IMR-90 (cell line): ENCODE measurements at regions not wholly inside any gene's neighbourhood (a gene's known extent, or its start where the extent isn't known, plus 50 kb on each side); places are given as distances from the start of the nearest gene placed in this dataset.

Source experiments
- ATAC-seq: fragments of 200-7000 bp; cut with Tn5 transposase; 2 replicates; pipeline ENCODE4 v1.9.1; 2020; ENCODE audit warnings: low read depth, mild to moderate bottlenecking, moderate library complexity
- BruUV-seq: library from RNA; stranded (reverse); fragments of 400-500 nt; replicated peaks from 2 replicates; lab custom pipeline; 2021; lab: Mats Ljungman, UMichigan
- CTCF ChIA-PET: fragments of 300-600 bp; formaldehyde crosslinking; extraction: SDS; loops from one replicate; lab custom pipeline; 2021; ENCODE audit warnings: antibody characterized with exemption; lab: Yijun Ruan, JAX
- POLR2A ChIA-PET: fragments of 300-600 bp; sonication (Branson Sonifier 250); formaldehyde crosslinking; loops from one replicate; lab custom pipeline; 2022; ENCODE audit warnings: antibody characterized with exemption; ENCODE audit not compliant: unreplicated experiment; lab: Charles Lee
- DNase-seq: peaks from one replicate; pipeline ENCODE4 v3.0.0; 2013
- H2AFZ ChIP-seq: replicated peaks from 2 replicates; pipeline ENCODE3; 2013; ENCODE audit warnings: low read length, mild to moderate bottlenecking; ENCODE audit not compliant: poor library complexity
- H2AK5ac ChIP-seq: 2 replicates; pipeline ENCODE4 v1.6.1; 2013; ENCODE audit warnings: low read depth, low read length, inconsistent platforms
- H2AK9ac ChIP-seq: replicated peaks from 2 replicates; pipeline ENCODE3; 2013; ENCODE audit warnings: mild to moderate bottlenecking, low read depth, low read length, moderate library complexity; ENCODE audit not compliant: poor library complexity
- H2BK120ac ChIP-seq: 2 replicates; pipeline ENCODE4 v1.6.1; 2013; ENCODE audit warnings: low read depth, low read length, inconsistent platforms
- H2BK15ac ChIP-seq: 3 replicates; pipeline ENCODE4 v1.6.1; 2013; ENCODE audit warnings: low read depth, low read length, inconsistent platforms
- H2BK20ac ChIP-seq: 2 replicates; pipeline ENCODE4 v1.6.1; 2013; ENCODE audit warnings: low read depth, mild to moderate bottlenecking, inconsistent platforms, low read length, moderate library complexity
- H2BK5ac ChIP-seq: 2 replicates; pipeline ENCODE4 v1.6.1; 2013; ENCODE audit warnings: mild to moderate bottlenecking, low read depth, low read length, inconsistent platforms; ENCODE audit not compliant: poor library complexity, severe bottlenecking
- H3K14ac ChIP-seq: replicated peaks from 2 replicates; pipeline ENCODE4 v1.6.1; 2013; ENCODE audit warnings: low read depth, low read length, inconsistent platforms
- H3K18ac ChIP-seq: 2 replicates; pipeline ENCODE4 v1.6.1; 2013; ENCODE audit warnings: low read depth, low read length, control low read depth
- H3K23ac ChIP-seq: 2 replicates; pipeline ENCODE4 v1.6.1; 2013; ENCODE audit warnings: low read depth, low read length, inconsistent platforms
- H3K27ac ChIP-seq: 2 replicates; pipeline ENCODE4 v1.5.1; 2013; ENCODE audit warnings: mild to moderate bottlenecking, control low read depth, low read length; ENCODE audit not compliant: insufficient read depth
- H3K27me3 ChIP-seq: 2 replicates; pipeline ENCODE4 v1.6.1; 2013; ENCODE audit warnings: low read length; ENCODE audit not compliant: control insufficient read depth, insufficient read depth
- H3K36me3 ChIP-seq: 2 replicates; pipeline ENCODE4 v1.6.1; 2013; ENCODE audit warnings: low read length, mixed read lengths; ENCODE audit not compliant: control insufficient read depth, insufficient read depth
- H3K4ac ChIP-seq: 2 replicates; pipeline ENCODE4 v1.6.1; 2013; ENCODE audit warnings: low read depth, low read length, inconsistent platforms
- H3K4me1 ChIP-seq: 2 replicates; pipeline ENCODE4 v1.6.1; 2013; ENCODE audit warnings: low read length, mixed read lengths; ENCODE audit not compliant: control insufficient read depth, insufficient read depth
- H3K4me2 ChIP-seq: 2 replicates; pipeline ENCODE4 v1.6.1; 2013; ENCODE audit warnings: low read depth, mild to moderate bottlenecking, control low read depth, low read length, moderate library complexity
- H3K4me3 ChIP-seq: 2 replicates; pipeline ENCODE4 v1.5.1; 2013; ENCODE audit warnings: low read depth, mild to moderate bottlenecking, control low read depth, low read length, moderate library complexity; ENCODE audit not compliant: insufficient read depth
- H3K56ac ChIP-seq: 2 replicates; pipeline ENCODE4 v1.6.1; 2013; ENCODE audit warnings: low read length, inconsistent platforms; ENCODE audit not compliant: insufficient read depth; ENCODE audit errors: extremely low read depth
- H3K79me1 ChIP-seq, 2 experiments: 2 replicates each; pipeline ENCODE4 v1.6.1; 2013; ENCODE audit warnings: low read length in 2 of 2, inconsistent platforms in 1 of 2, low read depth in 1 of 2
- H3K9ac ChIP-seq: 2 replicates; pipeline ENCODE4 v1.6.1; 2013; ENCODE audit warnings: low read depth, low read length, control low read depth
- H3K9me1 ChIP-seq: 2 replicates; pipeline ENCODE4 v1.6.1; 2013; ENCODE audit warnings: low read length, inconsistent platforms; ENCODE audit not compliant: insufficient read depth
- H3K9me3 ChIP-seq: 2 replicates; pipeline ENCODE4 v1.6.1; 2013; ENCODE audit warnings: low read length; ENCODE audit not compliant: control insufficient read depth, insufficient read depth
- H4K20me1 ChIP-seq: 2 replicates; pipeline ENCODE4 v1.6.1; 2013; ENCODE audit warnings: low read length, inconsistent platforms; ENCODE audit not compliant: insufficient read depth
- H4K5ac ChIP-seq: 2 replicates; pipeline ENCODE4 v1.6.1; 2013; ENCODE audit warnings: mild to moderate bottlenecking, low read depth, low read length, control low read depth
- H4K8ac ChIP-seq, 2 experiments: 2 replicates each; pipeline ENCODE4 v1.6.1; 2013; ENCODE audit warnings: low read depth in 2 of 2, low read length in 2 of 2, control low read depth in 1 of 2, inconsistent platforms in 1 of 2
- H4K91ac ChIP-seq: 2 replicates; pipeline ENCODE4 v1.6.1; 2013; ENCODE audit warnings: low read depth, low read length, inconsistent platforms; ENCODE audit not compliant: insufficient read depth
- BHLHE40 ChIP-seq: fragments of 150-350 bp; IDR thresholded peaks from 2 replicates; pipeline ENCODE4 v1.6.1; 2016; ENCODE audit warnings: mild to moderate bottlenecking, low read depth, low read length
- CEBPB ChIP-seq: IDR thresholded peaks from 2 replicates; pipeline ENCODE4 v1.6.1; 2012; ENCODE audit warnings: low read depth, low read length, improper control_type of control experiment
- CHD1 ChIP-seq: IDR thresholded peaks from 2 replicates; pipeline ENCODE4 v1.6.1; 2012; ENCODE audit warnings: low read depth, low read length, improper control_type of control experiment
- FOS ChIP-seq: fragments of 150-350 bp; IDR thresholded peaks from 2 replicates; pipeline ENCODE4 v1.6.1; 2016; ENCODE audit warnings: low read depth, low read length
- MAFK ChIP-seq: IDR thresholded peaks from 2 replicates; pipeline ENCODE4 v1.6.1; 2012; ENCODE audit warnings: low read depth, low read length, improper control_type of control experiment
- MAZ ChIP-seq: IDR thresholded peaks from 2 replicates; pipeline ENCODE4 v1.6.1; 2012; ENCODE audit warnings: low read depth, mild to moderate bottlenecking, low read length, improper control_type of control experiment, moderate library complexity, borderline replicate concordance
- MXI1 ChIP-seq: IDR thresholded peaks from 2 replicates; pipeline ENCODE4 v1.6.1; 2012; ENCODE audit warnings: low read depth, mild to moderate bottlenecking, low read length, moderate library complexity, borderline replicate concordance
- NFE2L2 ChIP-seq: fragments of 150-350 bp; IDR thresholded peaks from 2 replicates; pipeline ENCODE4 v1.6.1; 2016; ENCODE audit warnings: low read depth, mild to moderate bottlenecking, low read length
- POLR2A ChIP-seq: IDR thresholded peaks from 2 replicates; pipeline ENCODE4 v1.6.1; 2012; ENCODE audit warnings: mild to moderate bottlenecking, low read depth, low read length
- RAD21 ChIP-seq: IDR thresholded peaks from 2 replicates; pipeline ENCODE4 v1.6.1; 2012; ENCODE audit warnings: low read length, improper control_type of control experiment
- SMC3 ChIP-seq: fragments of 150-350 bp; IDR thresholded peaks from 2 replicates; pipeline ENCODE4 v1.6.1; 2016; ENCODE audit warnings: low read depth, mild to moderate bottlenecking, antibody characterized with exemption, low read length, moderate library complexity
- WGBS, 2 experiments: methylation state at CpG; one replicate each; pipeline versions ENCODE4 v1.1.5 to v1.1.7; 2013; ENCODE audit warnings: missing lambda C conversion rate in 2 of 2; ENCODE audit not compliant: insufficient read length in 1 of 2; ENCODE audit errors: extremely low coverage in 2 of 2; 5-methylcytosine and 5-hydroxymethylcytosine counted together
- dilution Hi-C: fragments of 300-500 bp; cut with HindIII; formaldehyde crosslinking; loops from one replicate; pipeline ENCODE4 v1.14.3; 2018; ENCODE audit warnings: low sequenced_read_pairs; ENCODE audit not compliant: unreplicated experiment
- in situ Hi-C: fragments of 300-500 bp; cut with MboI; formaldehyde crosslinking; loops from 3 replicates; pipeline ENCODE4 v1.14.3; 2019; ENCODE audit warnings: low sequenced_read_pairs, inconsistent platforms, mixed read lengths
- intact Hi-C: fragments of 100-400 bp; cut with micrococcal nuclease; formaldehyde crosslinking; loops from 2 replicates; pipeline ENCODE4 v1.10.0; 2022
- TF ChIP-seq, protein P1 (sequence below): fragments of 150-350 bp; IDR thresholded peaks from 2 replicates; pipeline ENCODE4 v1.6.1; 2016; ENCODE audit warnings: low read depth, mild to moderate bottlenecking, low read length, moderate library complexity, borderline replicate concordance
- TF ChIP-seq, protein P2 (sequence below): fragments of 150-350 bp; IDR thresholded peaks from 2 replicates; pipeline ENCODE4 v1.6.1; 2017; ENCODE audit warnings: mild to moderate bottlenecking, antibody characterized with exemption, low read length, low read depth

DNA sequence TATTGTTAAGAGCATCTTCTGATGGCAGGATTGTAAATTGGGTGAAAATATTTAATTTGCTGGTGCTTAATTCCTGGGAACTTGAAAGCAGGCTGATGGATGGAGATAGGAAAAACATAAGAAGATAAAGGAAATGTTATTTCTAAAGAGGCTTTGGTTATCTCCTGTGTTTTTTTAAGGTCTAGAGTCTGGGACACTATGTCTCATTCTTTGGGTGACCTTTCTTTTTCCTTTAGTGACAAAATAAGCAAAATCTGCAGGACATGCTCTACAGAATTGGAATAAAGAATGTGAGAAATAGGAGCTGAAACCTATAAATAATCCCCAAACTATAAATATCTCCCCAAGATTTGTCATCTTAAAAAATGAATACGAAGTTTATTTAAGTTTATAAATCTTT, 241.7 kb downstream of the DSC3 start:
- Histone ChIP-seq H3K4me2 (no peak overlapping the region), H3K18ac (no peak overlapping the region), H4K5ac (no peak overlapping the region), H3K4me1 (no peaks in the 10 kb centered on the region), H3K9ac (no peak overlapping the region), H2AFZ (no peak overlapping the region), H3K14ac (no peak overlapping the region), H2BK15ac (no peak overlapping the region), H4K8ac (no peak overlapping the region), H3K79me1 (no peaks in the 10 kb centered on the region), H3K23ac (no peak overlapping the region), H3K9me1 (no peaks in the 10 kb centered on the region), H4K20me1 (no peaks in the 10 kb centered on the region), H2AK9ac (no peak overlapping the region), H4K91ac (no peak overlapping the region), H2AK5ac (no peak overlapping the region), H3K4ac (no peak overlapping the region), H3K27ac (no peak overlapping the region), H3K36me3 (no peaks in the 10 kb centered on the region), H2BK5ac (no peak overlapping the region), H3K27me3 (no peaks in the 10 kb centered on the region), H3K4me3 (no peak overlapping the region), H3K9me3 (peaks cover 7% of the 10 kb centered on the region), H2BK120ac (no peak overlapping the region), H2BK20ac (no peak overlapping the region), H3K56ac (no peak overlapping the region)
- DNase-seq (no peak), ATAC-seq (no peak)
- WGBS, 2 experiments = no CpG with 5 or more reads among the region's 1 CpG
- in situ Hi-C loops = no loop called here
- CTCF ChIA-PET = no interaction called here
- intact Hi-C loops = no loop called here
- TF ChIP-seq MAZ (no peak), SMC3 (no peak), CEBPB (no peak), MXI1 (no peak), NFE2L2 (no peak), FOS (no peak), POLR2A (no peak), MAFK (no peak), RAD21 (no peak), BHLHE40 (no peak), CHD1 (no peak)
- TF ChIP-seq, protein P1, sequence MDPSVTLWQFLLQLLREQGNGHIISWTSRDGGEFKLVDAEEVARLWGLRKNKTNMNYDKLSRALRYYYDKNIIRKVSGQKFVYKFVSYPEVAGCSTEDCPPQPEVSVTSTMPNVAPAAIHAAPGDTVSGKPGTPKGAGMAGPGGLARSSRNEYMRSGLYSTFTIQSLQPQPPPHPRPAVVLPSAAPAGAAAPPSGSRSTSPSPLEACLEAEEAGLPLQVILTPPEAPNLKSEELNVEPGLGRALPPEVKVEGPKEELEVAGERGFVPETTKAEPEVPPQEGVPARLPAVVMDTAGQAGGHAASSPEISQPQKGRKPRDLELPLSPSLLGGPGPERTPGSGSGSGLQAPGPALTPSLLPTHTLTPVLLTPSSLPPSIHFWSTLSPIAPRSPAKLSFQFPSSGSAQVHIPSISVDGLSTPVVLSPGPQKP = no peak
- TF ChIP-seq, protein P2, sequence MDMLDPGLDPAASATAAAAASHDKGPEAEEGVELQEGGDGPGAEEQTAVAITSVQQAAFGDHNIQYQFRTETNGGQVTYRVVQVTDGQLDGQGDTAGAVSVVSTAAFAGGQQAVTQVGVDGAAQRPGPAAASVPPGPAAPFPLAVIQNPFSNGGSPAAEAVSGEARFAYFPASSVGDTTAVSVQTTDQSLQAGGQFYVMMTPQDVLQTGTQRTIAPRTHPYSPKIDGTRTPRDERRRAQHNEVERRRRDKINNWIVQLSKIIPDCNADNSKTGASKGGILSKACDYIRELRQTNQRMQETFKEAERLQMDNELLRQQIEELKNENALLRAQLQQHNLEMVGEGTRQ = no peak
- dilution Hi-C loops = no loop called here
- POLR2A ChIA-PET = no interaction called here
- BruUV-seq = no TSS peak
